ENCODE measurements at regions not wholly inside any gene's neighbourhood (a gene's known extent, or its start where the extent isn't known, plus 50 kb on each side); places are given as distances from the start of the nearest gene placed in this dataset.
"Not testable (repeated sequence)": the region's sequence is repeated elsewhere in the genome, so short reads cannot be mapped to it uniquely, and the experiment has no call there.

DNA sequence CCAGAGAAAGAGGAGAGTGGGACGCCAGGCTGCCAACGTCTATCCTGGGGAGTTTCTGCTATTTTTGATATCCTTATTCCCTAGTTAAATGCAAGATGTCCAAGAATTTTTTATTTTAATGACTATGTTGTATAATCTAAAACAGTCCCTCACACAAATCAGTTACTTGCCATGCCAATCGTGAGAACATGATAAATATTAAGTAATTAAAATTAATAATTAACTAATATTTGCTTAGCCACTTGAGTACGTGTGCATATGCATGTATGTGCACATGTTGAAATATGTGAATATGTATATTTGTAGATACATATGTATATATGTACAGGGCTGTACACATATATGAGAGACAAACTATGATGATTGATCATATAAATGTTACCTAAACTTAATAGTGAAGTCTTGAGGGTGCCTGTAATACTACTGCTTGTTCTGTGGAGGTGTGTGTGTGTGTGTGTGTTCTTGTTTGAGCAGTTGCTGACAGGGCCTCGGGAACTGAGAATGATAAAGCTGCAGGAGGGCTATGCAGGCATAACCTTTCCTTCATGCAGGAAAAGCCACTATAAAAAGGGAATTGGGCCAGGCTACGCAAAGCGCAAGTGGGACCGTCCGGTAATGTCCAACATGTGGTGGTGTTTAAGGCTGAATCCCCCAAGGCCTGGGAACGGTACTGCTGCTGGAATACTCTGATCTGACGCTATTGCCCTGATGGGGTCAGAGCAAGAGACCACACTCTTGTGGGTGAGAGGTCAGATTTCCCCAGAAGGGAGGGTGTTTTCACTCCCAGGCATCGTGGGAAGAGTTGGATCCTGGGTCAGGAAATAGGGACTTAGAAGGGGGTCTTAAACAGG lies 148.3 kb upstream of the TBX18 start:
- DNase-seq = no peak

DNA sequence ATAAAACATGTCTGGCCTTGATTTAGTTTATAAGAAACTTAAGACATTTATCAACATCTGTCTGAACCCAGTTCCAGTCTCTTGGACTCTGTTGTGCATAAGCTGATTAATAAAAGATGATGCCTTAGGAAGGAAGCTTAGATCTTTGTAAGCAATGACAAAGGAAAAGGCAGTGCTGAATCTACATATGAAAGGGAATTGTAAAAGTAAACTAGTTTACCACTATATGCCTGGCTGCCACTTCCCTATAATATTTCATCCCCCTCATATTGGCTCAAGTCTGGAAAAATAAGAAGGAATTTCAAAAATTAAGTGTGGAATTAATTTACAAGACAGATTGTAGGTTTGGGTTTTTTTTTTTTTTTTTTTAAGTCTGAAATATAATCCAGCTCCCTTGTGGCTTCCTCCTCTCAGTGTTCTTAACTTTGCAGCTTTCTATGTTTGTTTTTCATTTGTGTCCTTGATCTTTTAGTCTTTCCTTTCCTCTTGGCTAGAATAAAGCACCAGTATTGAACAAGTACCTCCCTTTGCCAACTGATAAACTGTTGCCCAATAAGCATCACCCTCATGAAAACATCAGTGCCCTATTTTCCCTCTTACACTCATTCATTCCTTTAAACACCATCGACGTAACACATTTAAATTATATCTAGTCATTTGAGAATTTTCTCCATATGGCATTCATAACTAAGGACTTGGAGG lies 146.7 kb upstream of the TBX18 start:
- no peak for DNase-seq

DNA sequence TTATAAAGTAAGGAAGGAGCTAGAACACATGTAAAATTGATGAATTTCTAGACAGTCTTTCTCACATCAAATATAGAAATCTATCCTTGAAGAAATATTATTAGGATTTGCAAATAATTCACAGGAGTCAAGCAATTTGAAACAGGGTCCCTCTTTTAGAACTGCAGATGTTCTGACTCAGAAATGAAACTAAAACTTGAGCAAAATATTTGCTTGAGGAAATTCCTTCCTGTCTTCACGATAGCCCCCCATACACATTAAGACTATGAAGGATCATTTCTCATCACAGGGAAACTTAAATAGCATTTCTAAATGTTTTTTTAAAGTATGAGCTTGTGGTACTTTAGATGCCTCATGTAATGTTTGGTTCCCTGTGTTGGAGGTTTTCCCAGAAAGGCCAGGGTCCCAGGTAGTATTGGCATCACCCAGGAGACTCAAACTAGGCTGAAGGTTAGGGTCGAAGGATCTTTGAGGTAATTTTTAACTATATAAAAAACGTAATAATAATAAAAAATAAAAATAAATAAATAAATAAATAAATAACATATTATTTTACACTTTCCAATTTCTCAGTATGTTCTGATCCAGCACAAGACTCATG lies 144.0 kb upstream of the TBX18 start:
- DNase-seq = no peak

DNA sequence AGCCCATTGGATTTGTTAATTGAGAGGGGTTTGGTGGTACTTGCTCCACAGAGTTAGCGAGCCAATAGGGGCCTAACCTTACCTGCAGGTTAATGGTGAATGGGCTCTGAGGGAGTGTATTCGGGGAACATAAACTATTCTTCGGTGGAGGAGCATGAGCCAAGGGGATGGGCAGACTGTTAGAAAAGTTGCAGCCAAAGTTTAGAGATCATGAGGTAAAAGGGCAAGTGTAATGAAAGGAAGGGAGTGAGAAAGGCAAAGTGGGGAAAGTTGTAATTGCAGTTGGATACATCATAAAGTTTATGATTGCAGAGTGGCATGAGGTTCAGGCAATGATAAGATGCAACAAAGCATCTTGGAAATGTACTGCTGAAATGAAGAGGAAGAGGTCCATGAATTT lies 142.1 kb upstream of the TBX18 start:
- DNase-seq = no peak

DNA sequence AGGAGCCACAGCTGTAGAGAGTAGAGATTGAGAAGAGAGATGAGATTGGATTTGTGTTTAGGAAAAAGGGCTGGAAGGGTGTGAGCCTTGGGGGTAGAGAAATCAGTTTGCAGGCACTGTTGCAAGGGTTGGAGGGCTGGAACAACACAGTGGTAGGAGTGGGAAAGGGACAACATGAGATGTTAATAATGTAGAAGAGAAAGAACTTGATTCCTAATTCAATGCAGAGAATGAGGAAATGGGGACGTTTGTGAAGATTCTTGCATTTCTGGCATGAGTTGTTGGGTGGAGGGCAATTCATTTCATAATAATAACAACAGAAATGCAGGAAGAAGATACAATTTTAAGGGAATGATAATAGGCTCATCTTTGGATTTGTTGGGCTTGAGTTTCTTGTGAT lies 141.4 kb upstream of the TBX18 start:
- DNase-seq = no peak

DNA sequence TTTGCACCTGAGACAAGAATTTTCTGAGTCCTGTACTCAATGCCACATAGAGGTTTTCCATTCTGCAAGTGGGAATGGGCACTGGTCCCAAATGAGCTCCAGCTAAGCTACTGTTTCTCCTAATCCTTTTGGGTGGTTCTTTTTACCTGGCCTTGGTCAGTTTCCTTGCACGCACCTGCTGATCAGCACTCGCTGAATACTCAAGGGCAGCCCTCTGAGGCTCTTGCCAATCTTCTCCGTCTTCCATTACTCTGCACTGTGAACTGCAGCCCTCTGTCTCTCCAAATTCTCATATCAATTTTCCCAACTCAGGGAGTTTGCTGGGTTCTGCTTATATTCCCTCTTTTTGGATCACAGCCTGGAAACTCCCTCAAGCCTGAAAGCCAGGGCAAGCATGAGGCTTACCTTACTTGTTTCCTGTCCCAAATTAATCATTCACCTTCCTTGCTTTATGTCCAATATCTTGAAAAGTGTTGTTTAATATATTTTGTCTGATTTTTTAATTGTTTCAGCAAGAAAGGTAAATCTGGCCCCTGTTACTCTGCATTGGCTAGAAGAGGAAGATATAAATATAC lies 138.0 kb upstream of the TBX18 start:
- DNase-seq = no peak

- no peak for DNase-seq
Observed at GRCh38 chr6:84897988-84898594, 133.7 kb upstream of the TBX18 start.

- no peak for DNase-seq
Observed at GRCh38 chr6:84897011-84897410, 132.6 kb upstream of the TBX18 start.

DNA sequence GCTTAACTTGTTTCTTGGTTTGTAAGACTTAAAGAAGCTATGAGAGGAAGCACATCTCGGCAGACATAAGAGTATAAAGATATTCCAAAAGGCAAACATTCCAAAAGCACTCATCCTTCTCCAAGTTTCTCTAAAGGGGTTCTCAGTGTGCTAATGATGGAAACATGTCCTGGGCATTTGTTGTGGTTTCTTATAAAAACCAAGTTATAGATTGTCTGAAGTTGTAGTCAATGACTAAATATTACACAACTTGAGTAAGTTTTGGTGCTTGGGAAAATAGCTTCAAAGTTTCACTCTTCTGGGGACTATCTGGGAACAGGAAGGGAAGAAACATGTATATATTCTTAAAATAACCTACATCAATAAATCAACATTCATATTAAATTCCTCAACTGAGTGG lies 128.3 kb upstream of the TBX18 start:
- no peak for DNase-seq

- no peak for DNase-seq
Observed at GRCh38 chr6:84882768-84883766, 118.7 kb upstream of the TBX18 start.

DNA sequence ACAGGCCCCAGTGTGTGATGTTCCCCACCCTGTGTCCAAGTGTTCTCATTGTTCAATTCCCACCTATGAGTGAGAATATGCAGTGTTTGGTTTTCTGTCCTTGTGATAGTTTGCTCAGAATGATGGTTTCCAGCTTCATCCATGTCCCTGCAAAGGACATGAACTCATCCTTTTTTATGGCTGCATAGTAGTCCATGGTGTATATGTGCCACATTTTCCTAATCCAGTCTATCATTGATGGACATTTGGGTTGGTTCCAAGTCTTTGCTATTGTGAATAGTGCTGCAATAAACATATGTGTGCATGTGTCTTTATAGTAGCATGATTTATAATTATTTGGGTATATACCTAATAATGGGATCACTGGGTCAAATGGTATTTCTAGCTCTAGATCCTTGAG lies 115.0 kb upstream of the TBX18 start:
- not testable (repeated sequence) for DNase-seq

DNA sequence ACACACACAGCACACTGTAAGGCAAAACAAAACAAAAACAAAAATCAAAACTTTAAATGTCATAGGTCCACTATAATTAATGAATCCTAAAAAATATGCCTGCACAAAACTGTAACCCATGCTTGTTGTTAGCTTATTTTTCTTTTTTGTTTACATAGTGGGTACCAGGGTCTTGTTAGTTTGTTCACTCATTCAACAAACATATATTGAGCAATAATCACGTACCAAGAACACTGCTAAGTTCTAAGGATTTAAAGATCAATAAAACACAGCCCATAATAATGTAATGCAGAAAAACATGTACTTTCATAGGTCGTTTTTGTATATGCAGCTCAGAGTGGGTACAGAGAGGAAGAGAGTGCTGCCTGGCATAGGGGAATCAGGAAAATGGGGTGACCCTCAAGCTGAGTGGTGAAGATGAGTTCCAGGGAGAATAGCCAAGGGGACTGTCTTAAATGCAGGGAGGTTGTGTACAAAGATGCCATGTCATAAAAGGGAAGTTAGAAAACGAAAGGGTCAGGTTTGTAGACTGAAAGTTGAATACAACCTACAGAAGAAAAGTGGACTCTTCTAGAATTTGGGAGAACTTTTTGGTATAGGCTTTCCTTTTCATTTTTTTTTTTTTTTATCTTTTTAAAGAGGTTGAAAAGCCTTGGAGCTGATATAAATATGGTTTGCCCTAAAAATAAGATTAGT lies 113.3 kb upstream of the TBX18 start:
- no peak for DNase-seq

DNA sequence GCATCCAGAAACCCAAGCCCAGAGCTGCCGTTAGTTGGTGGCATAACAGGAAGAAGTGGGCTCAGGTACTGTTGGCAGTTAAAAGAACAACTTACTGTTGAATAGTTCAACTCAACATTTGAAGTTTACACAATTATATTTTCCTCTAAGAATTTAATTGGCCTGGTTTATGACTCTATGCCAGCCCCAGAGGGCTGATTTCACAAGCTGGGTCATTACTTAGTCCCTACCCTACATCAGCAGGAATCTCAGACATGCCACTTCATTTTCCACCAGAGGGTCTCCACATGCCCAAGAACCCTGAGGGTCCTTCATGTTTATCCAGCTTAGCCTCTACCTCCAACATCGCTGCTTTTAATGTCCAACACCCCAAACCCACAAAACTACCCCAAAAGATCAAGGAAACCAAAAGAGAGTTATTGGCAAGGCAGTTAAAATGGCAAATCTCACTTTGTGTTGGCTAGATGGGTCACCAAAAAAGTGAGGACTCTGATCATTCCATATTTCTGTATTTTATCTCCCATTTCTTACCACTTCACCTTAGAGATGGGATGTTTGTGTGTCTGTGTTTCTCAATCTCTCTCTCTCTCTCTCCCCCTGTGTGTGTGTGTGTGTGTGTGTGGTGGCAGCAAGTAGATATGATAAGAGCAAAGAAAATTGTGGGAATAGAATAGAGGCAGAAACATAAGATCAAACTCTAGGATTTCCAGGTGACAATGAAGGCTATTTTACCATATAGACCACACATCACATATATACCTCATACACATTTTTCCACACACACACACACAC lies 112.5 kb upstream of the TBX18 start:
- DNase-seq = no peak

- no peak for DNase-seq
Observed at GRCh38 chr6:84872996-84873723, 108.8 kb upstream of the TBX18 start.

- DNase-seq = no peak
Observed at GRCh38 chr6:84871925-84872324, 107.5 kb upstream of the TBX18 start.

DNA sequence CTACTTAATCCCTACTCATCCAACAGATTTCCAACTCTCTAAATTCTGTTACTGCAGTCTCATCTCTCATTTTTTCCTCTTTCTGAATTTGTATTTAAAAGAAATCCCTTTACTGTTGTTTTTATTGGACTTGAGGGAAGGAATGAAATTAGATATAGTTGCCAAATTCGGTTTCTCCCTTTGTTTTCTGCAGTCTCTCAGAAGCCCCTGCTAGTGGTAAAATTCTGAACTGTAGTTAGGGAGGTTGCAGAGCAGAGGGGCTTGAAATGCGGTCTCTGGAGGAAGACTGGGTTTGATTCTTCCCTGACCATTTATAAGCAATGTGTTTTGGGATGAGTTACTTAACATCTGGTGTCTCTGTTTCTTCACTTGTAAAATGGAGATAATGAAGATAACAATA lies 106.3 kb upstream of the TBX18 start:
- no peak for DNase-seq

- no peak for DNase-seq
Observed at GRCh38 chr6:84868149-84868548, 103.8 kb upstream of the TBX18 start.

- DNase-seq = no peak
Observed at GRCh38 chr6:84867521-84867920, 103.1 kb upstream of the TBX18 start.

DNA sequence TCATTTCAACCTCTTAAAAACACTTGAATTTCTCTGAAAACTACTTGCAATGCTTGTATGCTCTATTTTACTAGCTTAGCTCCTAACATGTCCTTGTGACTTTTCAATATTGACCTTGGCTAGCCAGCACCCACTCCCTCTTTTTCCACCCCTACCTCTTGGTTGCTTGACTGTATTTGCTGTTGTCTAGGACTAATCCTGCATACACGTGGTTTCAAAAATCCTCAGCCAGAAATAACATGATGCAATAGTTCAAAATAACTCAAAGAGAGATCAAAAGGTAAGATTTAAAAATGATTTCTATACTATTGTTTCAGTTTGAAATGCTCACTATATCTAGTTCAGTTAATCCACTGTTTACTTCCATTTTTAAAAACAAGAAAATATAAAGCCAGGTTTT lies 102.3 kb upstream of the TBX18 start:
- no peak for DNase-seq

DNA sequence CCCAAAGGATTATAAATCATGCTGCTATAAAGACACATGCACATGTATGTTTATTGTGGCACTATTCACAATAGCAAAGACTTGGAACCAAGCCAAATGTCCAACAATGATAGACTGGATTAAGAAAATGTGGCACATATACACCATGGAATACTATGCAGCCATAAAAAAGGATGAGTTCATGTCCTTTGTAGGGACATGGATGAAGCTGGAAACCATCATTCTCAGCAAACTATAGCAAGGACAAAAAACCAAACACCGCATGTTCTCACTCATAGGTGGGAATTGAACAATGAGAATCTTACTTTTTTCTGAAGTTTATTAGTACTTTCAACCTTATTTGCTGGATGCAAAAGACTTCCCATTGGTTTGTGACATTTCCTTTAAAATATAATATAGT lies 101.0 kb upstream of the TBX18 start:
- DNase-seq = not testable (repeated sequence)

All from femur (tissue), 1 donor.